B cell (primary cell): ENCODE measurements at regions not wholly inside any gene's neighbourhood (a gene's known extent, or its start where the extent isn't known, plus 50 kb on each side); places are given as distances from the start of the nearest gene placed in this dataset.

Source experiments
- CTCF ChIP-seq: fragments of 200-600 bp; IDR thresholded peaks from one replicate; pipeline ENCODE4 v1.8.0; 2022; ENCODE audit warnings: antibody characterized with exemption, mild to moderate bottlenecking
- EZH2 ChIP-seq: IDR thresholded peaks from 2 replicates; pipeline ENCODE4 v1.6.1; 2012; ENCODE audit warnings: borderline replicate concordance, low read depth, mild to moderate bottlenecking, moderate library complexity, low read length; ENCODE audit not compliant: insufficient read depth, poor library complexity, severe bottlenecking

GRCh38 chr4:60223208-60223923 is 976.8 kb upstream of the ADGRL3 start:
- TF ChIP-seq EZH2 (no peak), CTCF (no peak)
